ENCODE measurements at regions not wholly inside any gene's neighbourhood (a gene's known extent, or its start where the extent isn't known, plus 50 kb on each side); places are given as distances from the start of the nearest gene placed in this dataset.

DNA sequence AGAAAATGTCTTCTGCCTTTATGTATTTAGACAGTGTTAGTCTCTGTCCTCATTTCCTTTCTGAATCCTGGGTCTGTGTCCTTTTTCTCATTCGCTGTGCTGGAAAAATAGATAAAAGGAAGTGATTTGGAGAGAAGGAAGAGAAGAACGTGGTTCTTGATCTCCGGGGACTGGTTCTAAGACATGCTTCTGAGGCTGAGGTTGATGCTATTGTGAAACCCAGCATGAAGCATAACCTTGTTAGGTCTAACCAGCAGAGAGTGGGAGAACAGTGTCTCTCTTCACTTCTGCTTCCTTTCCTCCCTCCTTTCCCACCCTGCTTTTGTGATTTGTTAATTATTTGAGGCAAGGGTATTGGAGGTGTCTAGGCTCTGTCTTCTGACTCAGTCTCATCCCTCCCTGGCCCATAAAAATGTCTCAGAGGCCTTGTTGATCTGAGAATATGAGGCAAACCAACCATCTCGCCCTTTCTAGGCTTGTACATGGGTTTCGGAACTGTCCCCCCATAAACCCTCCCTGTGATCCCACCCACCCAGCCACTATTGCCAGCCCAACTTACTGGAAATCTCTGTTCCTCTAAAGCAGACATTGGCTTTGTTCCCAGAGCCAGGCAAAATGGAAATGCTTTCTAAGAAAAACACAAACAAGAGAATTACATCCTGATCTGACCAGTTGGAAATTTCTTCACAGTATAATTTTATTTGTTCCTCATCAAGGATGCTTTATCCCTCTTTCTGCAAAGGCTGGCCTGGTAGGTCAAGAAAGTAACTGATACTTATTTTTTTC, 360.6 kb upstream of the TNP1 start:
- Mint-ChIP-seq H3K9me3 (no peaks in the 10 kb centered on the region), H3K27ac (no peak overlapping the region), H3K36me3 (no peaks in the 10 kb centered on the region), H3K4me3 (no peak overlapping the region), H3K4me1 (peaks cover 14% of the 10 kb centered on the region), H3K27me3 (no peaks in the 10 kb centered on the region)

GRCh38 chr2:217219164-217219520, 359.3 kb upstream of the TNP1 start:
- Mint-ChIP-seq H3K4me3 (no peak overlapping the region), H3K27ac (no peak overlapping the region), H3K4me1 (peaks cover 14% of the 10 kb centered on the region), H3K36me3 (no peaks in the 10 kb centered on the region), H3K9me3 (no peaks in the 10 kb centered on the region), H3K27me3 (no peaks in the 10 kb centered on the region)

DNA sequence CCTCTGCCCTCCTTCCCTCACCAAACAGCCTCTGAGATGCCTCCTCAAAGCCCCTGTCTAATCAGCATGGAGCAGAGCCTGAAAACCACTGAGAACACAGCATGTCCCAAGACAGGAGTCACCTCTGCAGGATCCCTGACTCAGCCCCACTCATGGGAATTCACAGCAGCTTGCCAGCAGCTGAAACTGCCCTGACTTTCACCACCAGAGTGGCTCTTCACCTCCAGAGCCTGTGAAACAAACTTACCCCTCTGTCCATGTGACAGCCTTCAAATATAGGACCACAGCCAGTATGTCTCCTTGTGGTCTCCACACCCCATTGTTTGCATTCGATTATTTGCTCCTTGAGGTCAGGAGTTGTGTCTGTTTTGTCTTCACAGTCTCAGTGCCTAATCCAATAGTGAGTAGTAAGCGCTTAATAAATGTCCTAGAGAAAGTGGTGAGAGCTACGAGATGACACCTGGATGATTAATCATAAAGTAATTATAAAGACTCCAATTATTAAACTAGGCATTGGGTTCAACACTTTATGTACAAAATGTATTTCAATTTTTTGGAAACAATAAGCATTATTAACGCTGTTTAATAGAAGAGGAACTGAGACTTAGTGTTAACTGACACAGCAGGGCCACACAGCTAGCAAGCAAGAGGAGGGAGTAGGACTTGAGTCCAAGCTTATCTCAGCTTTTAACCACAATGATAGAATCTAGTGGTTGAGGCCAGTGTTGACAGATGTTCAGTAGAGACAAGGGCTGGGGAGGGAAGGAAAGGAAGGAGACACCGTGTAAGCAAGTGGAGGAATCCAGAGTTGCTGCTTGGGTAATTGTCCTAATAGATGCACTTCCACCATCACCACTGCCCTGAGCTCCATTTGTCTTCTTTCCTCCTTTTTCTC, 358.7 kb upstream of the TNP1 start:
- no peaks in the 10 kb centered on the region for H3K27me3 Mint-ChIP-seq
- H3K36me3 Mint-ChIP-seq, result no peaks in the 10 kb centered on the region
- H3K4me1 Mint-ChIP-seq, result peaks cover 11% of the 10 kb centered on the region
- no peak overlapping the region for H3K4me3 Mint-ChIP-seq
- H3K27ac Mint-ChIP-seq, result no peak overlapping the region
- H3K9me3 Mint-ChIP-seq, result no peaks in the 10 kb centered on the region

- Mint-ChIP-seq H3K9me3 (no peaks in the 10 kb centered on the region), H3K36me3 (no peaks in the 10 kb centered on the region), H3K27ac (no peak overlapping the region), H3K27me3 (no peaks in the 10 kb centered on the region), H3K4me3 (no peak overlapping the region), H3K4me1 (no peaks in the 10 kb centered on the region)
These were observed 357.1 kb upstream of the TNP1 start for GRCh38 chr2:217216982-217217381.

DNA sequence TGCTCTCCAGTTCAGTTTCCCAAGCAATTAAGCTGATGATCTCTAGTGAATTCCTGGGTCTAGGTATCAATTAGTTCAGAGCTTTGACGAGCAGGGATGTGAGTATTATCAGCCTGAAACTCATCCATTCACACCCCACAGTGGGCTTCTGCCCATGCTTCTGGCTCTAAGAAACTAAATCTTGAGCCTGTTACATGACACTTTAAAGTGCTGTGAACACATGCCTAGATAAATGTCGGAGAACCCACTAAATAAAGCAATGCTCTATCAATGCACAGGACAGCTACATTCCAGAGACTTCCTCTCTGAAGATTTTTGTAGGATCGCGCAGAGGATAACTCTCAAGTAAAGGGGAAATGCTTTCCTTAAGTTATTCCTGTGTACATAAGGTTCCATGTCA, 356.5 kb upstream of the TNP1 start:
- Mint-ChIP-seq H3K4me3 (no peak overlapping the region), H3K27ac (no peak overlapping the region), H3K4me1 (no peaks in the 10 kb centered on the region), H3K27me3 (no peaks in the 10 kb centered on the region), H3K36me3 (no peaks in the 10 kb centered on the region), H3K9me3 (no peaks in the 10 kb centered on the region)

DNA sequence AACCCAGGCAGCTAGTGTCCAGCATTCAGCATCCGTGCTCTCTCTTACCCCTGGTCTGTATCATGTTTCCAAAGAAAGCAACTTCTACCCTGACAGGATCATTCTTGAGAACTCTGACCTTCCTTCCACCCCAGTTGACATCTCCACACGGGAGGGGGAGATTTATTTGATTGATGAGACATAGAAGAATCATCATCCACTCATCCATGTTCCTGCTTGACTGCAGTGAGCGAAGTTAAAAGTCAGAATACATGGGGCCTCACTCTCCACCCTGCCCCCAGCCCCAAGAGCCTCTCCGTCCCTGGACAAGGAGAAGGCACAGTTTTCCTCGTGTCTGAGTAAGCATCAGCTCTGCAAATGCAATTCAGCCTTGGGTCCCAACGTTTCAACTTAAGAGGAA, 356.0 kb upstream of the TNP1 start:
- no peaks in the 10 kb centered on the region for H3K4me1 Mint-ChIP-seq
- no peaks in the 10 kb centered on the region for H3K36me3 Mint-ChIP-seq
- H3K4me3 Mint-ChIP-seq, result no peak overlapping the region
- H3K9me3 Mint-ChIP-seq, result no peaks in the 10 kb centered on the region
- H3K27me3 Mint-ChIP-seq, result no peaks in the 10 kb centered on the region
- no peak overlapping the region for H3K27ac Mint-ChIP-seq

DNA sequence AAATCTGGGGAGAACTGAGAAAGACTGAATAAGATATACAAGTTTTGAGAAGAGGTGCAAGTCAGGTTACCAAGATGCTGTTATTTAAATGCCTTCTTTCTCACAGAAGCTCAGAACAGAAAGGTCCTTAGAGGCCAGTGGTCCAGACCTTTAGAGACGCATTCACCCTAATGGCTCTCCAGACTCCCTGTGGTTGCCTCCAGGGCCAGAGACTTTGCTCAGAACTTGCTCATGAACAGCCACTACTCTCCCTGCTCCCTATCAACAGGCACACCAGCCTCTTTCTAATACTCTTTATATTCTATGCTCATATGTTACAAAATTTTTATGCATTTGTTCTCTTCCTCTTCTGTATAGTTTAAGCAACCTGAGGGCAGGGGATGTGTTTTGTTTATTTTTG, 349.0 kb upstream of the TNP1 start:
- no peak overlapping the region for H3K4me3 Mint-ChIP-seq
- no peaks in the 10 kb centered on the region for H3K9me3 Mint-ChIP-seq
- H3K4me1 Mint-ChIP-seq, result no peaks in the 10 kb centered on the region
- no peak overlapping the region for H3K27ac Mint-ChIP-seq
- no peaks in the 10 kb centered on the region for H3K36me3 Mint-ChIP-seq
- peaks cover 15% of the 10 kb centered on the region for H3K27me3 Mint-ChIP-seq

GRCh38 chr2:217207699-217208010, 347.8 kb upstream of the TNP1 start:
- Mint-ChIP-seq H3K4me1 (no peaks in the 10 kb centered on the region), H3K36me3 (no peaks in the 10 kb centered on the region), H3K27me3 (peaks cover 22% of the 10 kb centered on the region), H3K27ac (no peak overlapping the region), H3K4me3 (no peak overlapping the region), H3K9me3 (peaks cover 8% of the 10 kb centered on the region)

DNA sequence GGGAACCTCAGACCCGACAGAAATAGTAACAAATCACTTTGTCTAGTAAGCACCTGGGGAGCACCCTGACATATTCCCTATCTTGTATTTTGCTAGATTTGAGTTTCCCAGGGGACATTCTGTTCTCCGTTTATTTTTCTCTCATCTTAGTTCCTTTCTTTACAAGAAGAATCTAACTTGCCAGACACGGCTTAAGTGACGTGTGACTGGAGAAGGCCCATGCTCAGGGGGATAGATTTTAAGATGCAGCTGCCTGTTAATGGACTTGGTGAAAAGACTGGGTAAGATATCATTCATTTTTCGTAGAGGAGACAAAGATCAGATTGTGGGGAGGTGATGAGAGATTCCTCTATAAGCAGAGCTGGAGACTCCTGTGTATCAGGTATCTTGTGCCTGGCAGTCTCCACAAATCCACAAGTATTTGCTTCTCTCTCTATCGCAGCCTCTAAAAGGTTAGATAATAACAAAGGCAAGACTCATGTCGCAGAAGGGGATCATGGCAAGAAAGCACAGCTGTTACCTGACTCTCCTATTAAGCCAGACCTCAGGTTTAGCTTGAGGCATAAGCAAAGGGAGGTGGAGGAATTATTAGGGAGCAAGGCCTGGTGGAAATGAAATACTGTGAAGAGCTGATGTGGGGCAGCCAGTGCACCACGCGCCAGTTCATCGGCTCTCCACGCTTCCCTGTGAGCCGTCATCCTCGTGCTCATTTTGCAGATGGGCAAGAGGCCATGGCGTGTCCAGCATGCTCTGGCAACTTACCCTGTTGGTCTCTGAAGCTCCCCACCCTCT, 347.2 kb upstream of the TNP1 start:
- no peaks in the 10 kb centered on the region for H3K36me3 Mint-ChIP-seq
- no peak overlapping the region for H3K4me3 Mint-ChIP-seq
- H3K4me1 Mint-ChIP-seq, result no peaks in the 10 kb centered on the region
- H3K27ac Mint-ChIP-seq, result no peak overlapping the region
- H3K27me3 Mint-ChIP-seq, result peaks cover 23% of the 10 kb centered on the region
- peaks cover 9% of the 10 kb centered on the region for H3K9me3 Mint-ChIP-seq

GRCh38 chr2:217206016-217206725, 346.3 kb upstream of the TNP1 start:
- Mint-ChIP-seq H3K4me1 (no peaks in the 10 kb centered on the region), H3K27me3 (peaks cover 23% of the 10 kb centered on the region), H3K27ac (no peak overlapping the region)

GRCh38 chr2:217204358-217204757, 344.5 kb upstream of the TNP1 start:
- H3K4me1 Mint-ChIP-seq, result no peaks in the 10 kb centered on the region
- H3K36me3 Mint-ChIP-seq, result no peaks in the 10 kb centered on the region
- no peak overlapping the region for H3K4me3 Mint-ChIP-seq
- no peak overlapping the region for H3K27ac Mint-ChIP-seq
- H3K27me3 Mint-ChIP-seq, result peaks cover 21% of the 10 kb centered on the region
- peaks cover 9% of the 10 kb centered on the region for H3K9me3 Mint-ChIP-seq

More at GRCh38 chr2:217206016-217206725, 346.3 kb upstream of the TNP1 start:
- no peak overlapping the region for H3K4me3 Mint-ChIP-seq
- no peaks in the 10 kb centered on the region for H3K36me3 Mint-ChIP-seq
- H3K9me3 Mint-ChIP-seq, result peaks cover 9% of the 10 kb centered on the region

- Mint-ChIP-seq H3K36me3 (no peaks in the 10 kb centered on the region), H3K27ac (no peak overlapping the region), H3K4me3 (no peak overlapping the region), H3K9me3 (peaks cover 9% of the 10 kb centered on the region), H3K27me3 (peaks cover 19% of the 10 kb centered on the region), H3K4me1 (no peaks in the 10 kb centered on the region)
These were observed 343.2 kb upstream of the TNP1 start for GRCh38 chr2:217203086-217203485.

- peaks cover 9% of the 10 kb centered on the region for H3K9me3 Mint-ChIP-seq
- no peak overlapping the region for H3K27ac Mint-ChIP-seq
- H3K36me3 Mint-ChIP-seq, result no peaks in the 10 kb centered on the region
These were observed 339.4 kb upstream of the TNP1 start for GRCh38 chr2:217199255-217199630.

GRCh38 chr2:217195658-217196446, 336.0 kb upstream of the TNP1 start:
- Mint-ChIP-seq H3K27me3 (no peaks in the 10 kb centered on the region), H3K36me3 (no peaks in the 10 kb centered on the region), H3K27ac (no peak overlapping the region), H3K4me1 (no peaks in the 10 kb centered on the region), H3K4me3 (no peak overlapping the region), H3K9me3 (no peaks in the 10 kb centered on the region)

More at GRCh38 chr2:217199255-217199630, 339.4 kb upstream of the TNP1 start:
- H3K27me3 Mint-ChIP-seq, result peaks cover 9% of the 10 kb centered on the region
- no peak overlapping the region for H3K4me3 Mint-ChIP-seq
- H3K4me1 Mint-ChIP-seq, result no peaks in the 10 kb centered on the region

DNA sequence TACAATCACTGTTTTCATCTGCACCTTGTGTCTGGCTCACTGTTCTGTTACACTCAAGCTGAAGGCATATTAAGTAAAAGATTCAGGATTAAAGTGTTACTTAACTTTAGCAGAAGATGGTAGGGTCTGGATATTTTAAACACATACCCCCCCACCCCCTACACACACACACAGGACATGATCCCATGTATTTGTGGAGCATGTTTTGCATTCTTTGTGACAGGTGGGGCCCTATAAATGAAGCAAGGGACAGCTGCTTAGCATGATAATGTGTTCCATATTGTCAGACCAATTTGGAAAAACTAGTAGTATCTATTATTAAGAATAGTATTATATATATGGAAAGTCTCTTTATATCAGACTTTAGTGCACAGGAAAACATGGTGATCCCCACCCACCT, 335.2 kb upstream of the TNP1 start:
- Mint-ChIP-seq H3K36me3 (no peaks in the 10 kb centered on the region), H3K27me3 (no peaks in the 10 kb centered on the region), H3K4me1 (no peaks in the 10 kb centered on the region), H3K27ac (no peak overlapping the region), H3K9me3 (no peaks in the 10 kb centered on the region), H3K4me3 (no peak overlapping the region)

Measured in activated naive CD4-positive, alpha-beta T cell treated with anti-CD3 and anti-CD28 coated beads, Interleukin-2, amount 50 U/mL, for 24 hours (primary cell).